HG03565 (cell line): ENCODE measurements at regions not wholly inside any gene's neighbourhood (a gene's known extent, or its start where the extent isn't known, plus 50 kb on each side); places are given as distances from the start of the nearest gene placed in this dataset.

Source experiments
- ATAC-seq: cut with Tn5 transposase; IDR thresholded peaks from one replicate; pipeline ENCODE4 v1.9.1; 2021; ENCODE audit warnings: mild to moderate bottlenecking, moderate library complexity; ENCODE audit not compliant: unreplicated experiment

GRCh38 chr2:226337941-226338600 lies 461.5 kb downstream of the IRS1 start:
- no peak for ATAC-seq

GRCh38 chr2:226336283-226336682 lies 463.3 kb downstream of the IRS1 start:
- ATAC-seq: no peak

DNA sequence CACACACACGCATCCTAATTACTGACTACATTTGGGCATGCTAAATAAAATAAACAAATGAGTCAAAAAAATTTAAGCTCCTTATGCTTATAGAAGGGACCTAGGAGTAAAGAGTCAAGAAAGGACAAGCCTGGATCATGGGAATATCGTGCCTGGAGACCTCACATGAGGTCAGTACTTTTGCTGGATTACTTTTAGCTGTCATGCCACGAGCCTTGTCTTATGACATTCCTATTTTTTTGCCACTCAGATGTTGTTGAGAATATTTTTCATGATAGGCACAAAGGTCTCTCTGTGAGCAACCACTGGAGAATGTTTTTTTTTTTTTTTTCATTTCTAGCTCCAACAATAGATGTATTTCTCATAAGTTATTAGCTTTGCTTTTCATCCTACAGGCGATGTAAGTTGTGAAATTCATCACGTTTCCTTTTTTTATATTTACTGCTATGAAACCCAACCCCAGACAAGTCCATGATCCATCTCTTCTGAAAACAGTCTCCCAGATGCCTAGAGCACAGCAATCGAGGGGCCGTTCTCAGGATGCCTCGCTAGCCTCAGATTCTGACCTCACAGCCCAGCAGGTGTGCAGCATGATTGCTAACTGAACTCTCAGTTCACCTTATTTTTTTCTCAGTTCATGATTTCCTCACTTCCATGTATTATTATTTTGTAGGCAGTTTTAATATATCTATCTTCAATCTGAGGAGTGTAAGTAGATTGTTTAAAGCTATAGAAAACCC lies 464.5 kb downstream of the IRS1 start:
- no peak for ATAC-seq

DNA sequence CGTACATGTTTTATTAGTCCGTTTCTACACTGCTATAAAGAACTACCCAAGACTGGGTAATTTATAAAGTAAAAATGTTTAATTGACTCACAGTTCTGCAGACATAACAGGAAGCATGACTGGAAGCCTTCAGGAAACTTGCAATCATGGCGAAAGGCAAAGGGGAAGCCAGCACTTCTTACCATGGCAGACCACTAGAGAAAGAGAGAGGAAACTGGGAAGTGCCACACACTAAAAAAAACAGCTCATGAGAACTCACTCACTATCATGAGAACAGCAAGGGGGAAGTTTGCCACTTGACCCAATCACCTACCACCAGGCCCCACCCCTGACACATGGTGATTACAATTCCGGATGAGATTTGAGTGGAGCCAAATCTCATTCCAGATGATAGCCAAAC lies 466.2 kb downstream of the IRS1 start:
- ATAC-seq: no peak

DNA sequence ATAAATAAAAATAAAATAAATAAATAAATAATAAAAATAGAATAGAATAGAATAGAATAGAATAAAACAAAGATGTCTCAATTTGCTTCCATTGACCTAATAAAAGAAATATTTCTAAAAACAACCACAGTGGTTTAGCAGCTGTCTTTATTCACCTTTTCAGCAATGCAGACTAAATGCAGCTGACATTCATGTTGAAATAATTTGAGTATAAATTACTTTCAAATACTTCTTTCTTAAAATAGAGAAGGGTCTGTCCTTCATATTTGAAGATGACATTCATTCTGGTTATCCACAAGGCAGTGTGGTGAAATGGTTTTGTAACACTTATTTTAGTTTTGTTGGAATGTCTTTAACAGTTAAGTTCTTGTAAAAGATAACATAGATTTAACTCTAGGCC lies 469.4 kb downstream of the IRS1 start:
- ATAC-seq: no peak

- no peak for ATAC-seq
Measured at GRCh38 chr2:226329180-226329579, 470.4 kb downstream of the IRS1 start.

DNA sequence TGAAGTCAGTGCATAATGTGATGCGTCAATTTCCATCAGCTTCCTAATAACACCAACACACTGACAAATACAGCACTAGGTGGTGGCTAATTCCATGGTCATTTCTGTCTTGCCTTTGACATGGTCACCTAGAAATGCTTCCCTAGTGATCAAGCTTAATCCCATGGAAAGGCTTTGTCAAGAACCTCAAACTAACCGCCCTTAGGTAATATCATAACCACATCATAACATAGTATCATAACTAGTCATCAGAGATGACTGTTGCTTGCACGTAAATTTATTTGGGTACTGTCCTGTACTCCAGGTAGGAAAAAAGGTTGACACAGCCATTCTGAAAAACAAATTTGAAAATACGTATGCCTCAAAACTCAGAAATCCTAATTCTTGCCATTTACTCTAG lies 471.8 kb downstream of the IRS1 start:
- no peak for ATAC-seq

- ATAC-seq: no peak
Measured at GRCh38 chr2:226325526-226325925, 474.1 kb downstream of the IRS1 start.

GRCh38 chr2:226320076-226320948 lies 479.3 kb downstream of the IRS1 start:
- no peak for ATAC-seq

DNA sequence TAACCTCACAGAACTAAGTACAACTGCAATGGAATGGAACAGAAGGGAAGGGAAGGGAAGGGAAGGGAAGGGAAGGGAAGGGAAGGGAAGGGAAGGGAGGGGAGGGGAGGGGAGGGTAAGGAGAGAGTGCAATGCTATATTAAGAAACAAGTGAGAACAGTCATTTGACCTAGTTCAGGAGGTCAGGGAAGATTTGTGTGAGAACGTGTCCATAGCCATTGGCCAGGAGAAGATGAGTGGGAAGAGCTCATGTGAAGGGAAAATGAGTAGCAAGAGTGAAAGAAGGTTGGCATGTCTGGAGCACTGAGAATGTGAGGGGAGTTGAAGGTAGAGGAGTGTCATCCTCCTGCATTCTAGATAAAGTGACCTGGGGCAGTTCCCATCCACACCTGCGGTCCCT lies 481.6 kb downstream of the IRS1 start:
- ATAC-seq: no peak

DNA sequence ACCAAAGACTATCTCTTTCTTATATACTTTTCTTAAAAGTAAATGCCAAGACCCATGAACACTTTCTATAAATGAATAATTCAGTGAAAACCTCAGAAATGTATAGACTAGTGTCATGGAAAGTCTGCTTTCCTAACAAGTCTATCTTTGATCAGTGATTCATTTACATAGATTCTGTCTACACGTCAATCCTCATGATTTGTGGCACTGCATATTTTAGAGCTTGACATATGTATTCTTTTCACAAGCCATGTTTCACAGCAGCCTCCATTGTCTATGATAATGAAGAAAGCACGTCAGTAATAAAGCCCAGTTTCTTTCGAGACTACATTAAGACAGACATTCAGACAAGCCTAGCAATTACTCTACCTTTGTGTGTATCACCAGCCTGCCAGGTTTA lies 486.6 kb downstream of the IRS1 start:
- ATAC-seq: no peak

DNA sequence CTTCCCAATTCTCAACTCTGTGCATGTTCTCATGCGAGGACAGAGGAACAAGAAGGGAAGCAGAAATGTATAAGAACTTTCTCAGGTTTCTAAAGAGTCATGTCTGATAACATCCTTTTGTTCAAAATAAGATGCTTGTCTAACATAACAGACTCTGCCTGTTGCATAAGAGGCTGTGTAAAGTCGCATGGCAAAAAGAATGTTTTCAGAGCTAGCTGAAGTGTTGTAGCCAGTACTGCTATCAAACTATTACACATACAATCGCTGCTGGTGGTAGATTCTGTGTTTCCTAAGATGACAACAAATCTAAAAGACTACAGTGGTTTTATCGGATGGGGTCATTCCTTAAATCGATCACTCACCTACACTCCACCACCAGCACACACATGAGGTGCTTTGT lies 487.5 kb downstream of the IRS1 start:
- ATAC-seq: no peak

GRCh38 chr2:226310146-226310545 lies 489.5 kb downstream of the IRS1 start:
- ATAC-seq: no peak

- no peak for ATAC-seq
Measured at GRCh38 chr2:226308986-226309385, 490.6 kb downstream of the IRS1 start.

GRCh38 chr2:226308323-226308680 lies 491.3 kb downstream of the IRS1 start:
- ATAC-seq: no peak

GRCh38 chr2:226307487-226308322 lies 491.9 kb downstream of the IRS1 start:
- ATAC-seq: no peak

DNA sequence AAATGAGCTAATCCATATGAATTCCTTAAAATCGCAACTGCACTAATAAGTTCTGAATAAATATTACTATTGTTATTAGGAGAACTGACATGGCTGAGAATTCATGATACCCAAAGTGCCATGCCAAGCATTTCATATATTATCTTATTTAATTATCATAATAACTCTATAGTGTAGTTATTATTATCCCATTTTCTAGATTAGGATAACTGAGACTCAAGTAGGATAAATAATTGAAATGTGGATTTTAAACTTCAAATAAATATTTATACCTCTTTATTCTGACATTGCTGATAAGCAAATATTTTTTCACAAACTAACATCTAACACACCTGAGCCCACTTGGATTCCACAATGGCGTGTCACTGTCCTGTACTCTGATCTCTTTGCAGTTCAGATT lies 492.7 kb downstream of the IRS1 start:
- no peak for ATAC-seq

DNA sequence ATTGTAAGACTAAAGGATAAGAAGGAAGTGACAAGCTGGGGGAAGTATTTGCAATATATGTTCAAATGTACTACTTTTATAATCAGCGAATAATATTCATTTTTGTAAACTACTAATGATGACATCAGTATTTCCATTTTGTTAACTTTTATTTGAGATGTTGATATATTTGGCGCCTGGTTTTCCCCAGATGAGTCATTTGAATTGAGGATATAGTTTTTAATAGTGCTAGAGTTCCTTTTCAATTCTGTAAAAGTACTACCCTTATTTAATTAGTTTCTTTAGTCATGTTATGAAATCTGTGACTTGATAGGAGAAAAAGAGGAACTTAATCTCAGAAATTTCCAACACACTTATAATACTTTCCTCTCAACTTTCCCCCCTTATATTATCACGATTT lies 495.3 kb downstream of the IRS1 start:
- ATAC-seq: no peak

GRCh38 chr2:226303707-226304106 lies 495.9 kb downstream of the IRS1 start:
- ATAC-seq: no peak

- ATAC-seq: peak; percentile 97
Measured at GRCh38 chr2:226300196-226300886, 499.3 kb downstream of the IRS1 start.
